Cerebellar nuclear complex (tissue), 1 donor: ENCODE measurements at regions not wholly inside any gene's neighbourhood (a gene's known extent, or its start where the extent isn't known, plus 50 kb on each side); places are given as distances from the start of the nearest gene placed in this dataset.
"Not testable (repeated sequence)": the region's sequence is repeated elsewhere in the genome, so short reads cannot be mapped to it uniquely, and the experiment has no call there.

Experiments
- DNase-seq, 2 experiments: peaks; one replicate each; lab custom pipeline; 2025; lab: John Stamatoyannopoulos, UW

DNA sequence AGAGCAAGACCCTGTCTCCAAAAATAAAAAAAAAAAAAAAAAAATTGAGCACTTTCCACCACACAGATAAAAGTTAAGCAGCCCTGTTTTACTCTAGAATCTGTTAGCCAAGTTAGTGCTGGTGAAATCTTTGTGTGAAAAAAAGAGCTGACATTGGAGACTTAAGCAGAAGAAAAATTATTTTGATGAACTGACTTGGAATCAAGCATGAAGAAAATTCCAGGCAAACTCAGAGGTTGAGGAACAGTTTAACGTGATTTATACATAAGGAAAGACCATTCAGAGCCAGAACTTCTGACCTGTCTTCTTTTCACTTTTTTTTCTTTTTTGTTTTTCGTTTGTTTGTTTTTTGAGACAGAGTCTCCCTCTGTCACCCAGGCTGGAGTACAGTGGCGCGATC lies 79.6 kb upstream of the RBPJ start:
- DNase-seq: no peak

DNA sequence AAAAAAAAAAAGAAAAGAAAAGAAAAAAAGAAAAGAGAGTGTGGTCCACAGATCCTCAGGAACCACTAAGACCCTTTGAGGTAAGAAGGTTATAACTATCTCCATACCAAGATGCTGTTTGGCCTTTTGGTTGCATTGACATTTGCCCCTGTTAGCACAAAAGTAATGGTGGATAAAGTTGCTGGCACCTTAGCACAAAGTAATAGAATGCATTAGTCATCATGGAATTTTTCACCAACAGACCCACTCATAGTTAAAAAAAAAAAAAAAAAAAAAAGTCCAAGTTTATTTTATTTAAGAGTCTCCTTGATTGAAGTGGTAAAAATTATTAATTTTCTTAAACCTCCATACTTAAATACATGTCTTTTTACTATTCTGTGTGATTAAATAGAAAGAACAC lies 78.4 kb upstream of the RBPJ start:
- DNase-seq: no peak

GRCh38 chr4:26244138-26244537 lies 76.7 kb upstream of the RBPJ start:
- DNase-seq: not testable (repeated sequence)

GRCh38 chr4:26248647-26249046 lies 72.2 kb upstream of the RBPJ start:
- no peak for DNase-seq

- DNase-seq: no peak
Observed at GRCh38 chr4:26252349-26253025, 68.3 kb upstream of the RBPJ start.

DNA sequence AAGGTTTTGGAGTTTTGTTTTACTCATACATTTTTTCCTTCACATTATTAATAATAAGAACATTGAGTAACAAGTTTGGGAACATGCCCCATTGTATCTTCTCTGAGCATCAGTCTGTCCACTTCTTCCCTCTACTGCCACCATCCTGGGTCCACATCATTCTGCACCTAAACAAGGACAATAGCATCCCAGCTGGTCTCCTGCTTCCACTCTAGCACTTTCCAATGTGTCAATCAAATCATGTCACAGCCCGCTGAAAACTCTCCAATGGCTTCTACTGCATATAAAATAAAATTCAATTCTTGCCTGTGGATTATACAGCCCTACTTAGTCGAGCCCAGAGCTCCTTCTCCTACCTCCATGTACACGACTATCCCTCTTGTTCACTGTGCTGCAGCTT lies 66.8 kb upstream of the RBPJ start:
- DNase-seq: no peak

DNA sequence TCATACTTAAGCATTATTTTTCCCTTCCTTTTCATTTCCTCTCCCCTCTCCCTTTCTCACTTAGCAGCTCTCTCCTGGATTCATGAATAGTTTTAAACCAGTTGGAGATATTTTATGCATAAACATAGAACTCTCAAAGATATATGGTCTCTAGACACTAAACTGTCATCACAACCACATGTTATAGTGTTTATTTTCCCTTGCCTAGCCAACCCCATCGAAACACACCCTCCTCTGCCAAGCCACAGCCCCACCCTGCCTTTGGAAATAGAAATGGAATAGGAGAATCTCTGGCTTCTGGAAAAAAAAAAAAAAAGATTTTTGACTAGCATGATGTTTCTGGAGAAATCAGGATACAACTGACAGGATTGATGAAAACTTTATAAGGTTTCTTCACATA lies 64.8 kb upstream of the RBPJ start:
- no peak for DNase-seq

DNA sequence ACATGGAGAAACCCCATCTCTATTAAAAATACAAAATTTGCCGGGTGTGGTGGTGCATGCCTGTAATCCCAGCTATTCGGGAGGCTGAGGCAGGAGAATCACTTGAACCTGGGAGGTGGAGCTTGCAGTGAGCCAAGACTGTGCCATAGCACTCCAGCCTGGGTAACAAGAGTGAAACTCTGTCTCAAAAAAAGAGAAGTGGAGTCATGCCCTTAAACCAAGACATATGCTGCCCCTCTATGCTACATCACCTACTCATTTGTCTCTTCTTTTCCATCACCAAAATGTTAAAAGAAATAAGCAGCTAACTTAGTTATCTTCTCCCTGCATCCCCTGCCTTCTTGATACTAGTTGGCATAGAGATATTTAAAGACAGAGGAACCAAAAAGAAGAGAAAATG lies 63.4 kb upstream of the RBPJ start:
- not testable (repeated sequence) for DNase-seq

- DNase-seq: no peak
Observed at GRCh38 chr4:26257850-26258249, 63.0 kb upstream of the RBPJ start.

DNA sequence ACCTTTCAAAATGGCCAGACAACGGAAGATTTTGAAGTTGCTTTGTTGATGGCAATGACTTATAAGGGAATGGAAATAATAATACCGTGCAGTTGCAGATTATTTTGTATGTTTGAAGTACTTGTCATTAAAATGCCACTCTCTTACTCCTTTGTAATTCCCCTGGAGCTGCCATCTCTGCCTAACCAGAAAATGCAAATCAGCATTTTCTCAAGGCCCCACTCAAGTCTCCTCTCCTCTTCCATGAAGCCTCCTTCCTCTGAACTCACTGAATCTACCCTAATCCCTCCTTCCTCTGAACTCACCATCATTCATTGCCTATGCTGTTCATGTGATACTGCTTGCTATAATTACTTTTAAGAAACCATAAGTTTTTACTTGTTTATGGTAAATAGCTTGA lies 60.2 kb upstream of the RBPJ start:
- no peak for DNase-seq

- no peak for DNase-seq
Observed at GRCh38 chr4:26261405-26261804, 59.4 kb upstream of the RBPJ start.

- no peak for DNase-seq
Observed at GRCh38 chr4:26263165-26263564, 57.6 kb upstream of the RBPJ start.

DNA sequence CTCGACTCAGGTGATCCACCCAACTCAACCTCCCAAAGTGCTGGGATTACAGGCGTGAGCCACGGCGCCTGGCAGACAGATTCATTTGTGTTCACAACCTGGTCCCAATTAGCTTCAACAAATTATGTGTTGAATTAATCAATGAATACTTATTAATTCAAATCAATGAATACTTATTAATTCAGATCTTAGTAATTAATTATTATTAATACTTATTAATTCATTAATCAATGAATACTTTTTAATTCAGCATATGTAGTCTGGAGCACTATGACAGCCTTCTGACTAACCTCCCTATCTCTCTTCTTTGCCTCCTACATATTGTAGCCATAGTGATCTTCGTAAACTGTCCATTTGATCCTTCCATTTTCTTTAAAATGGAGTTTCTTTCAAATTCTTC lies 56.7 kb upstream of the RBPJ start:
- no peak for DNase-seq

DNA sequence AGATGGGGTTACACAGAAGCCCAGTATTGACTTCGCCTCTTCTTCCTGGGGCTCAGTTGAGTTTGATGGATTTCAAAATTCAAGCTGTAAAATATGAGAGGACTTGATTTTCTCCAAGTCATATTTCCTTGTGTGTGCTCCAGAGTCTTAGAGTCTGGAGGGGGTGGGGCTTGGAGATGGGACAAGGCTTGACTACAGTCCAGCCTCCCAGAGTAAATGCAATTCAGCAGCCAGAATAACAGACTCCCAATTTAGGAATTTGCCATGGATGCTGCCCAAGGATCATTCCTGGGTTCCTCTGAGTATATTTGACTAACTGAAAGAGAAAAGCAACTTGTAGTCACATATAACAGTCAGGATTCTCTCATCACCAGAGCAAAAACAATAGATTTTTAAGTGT lies 53.7 kb upstream of the RBPJ start:
- DNase-seq: no peak

- no peak for DNase-seq
Observed at GRCh38 chr4:26268246-26268645, 52.6 kb upstream of the RBPJ start.

GRCh38 chr4:26269038-26269437 lies 51.8 kb upstream of the RBPJ start:
- DNase-seq: no peak
